GM10248 (cell line): ENCODE measurements at regions not wholly inside any gene's neighbourhood (a gene's known extent, or its start where the extent isn't known, plus 50 kb on each side); places are given as distances from the start of the nearest gene placed in this dataset.

Experiments
- CTCF ChIA-PET: fragments of 300-600 bp; sonication (Branson Sonifier 250); formaldehyde crosslinking; extraction: SDS; loops from one replicate; lab custom pipeline; 2021; ENCODE audit warnings: antibody characterized with exemption; lab: Yijun Ruan, JAX
- POLR2A ChIA-PET: fragments of 350-650 bp; sonication (Branson Sonifier 250); formaldehyde crosslinking; extraction: SDS; loops from one replicate; lab custom pipeline; 2020; ENCODE audit warnings: antibody characterized with exemption; lab: Yijun Ruan, JAX
- DNase-seq: peaks from one replicate; pipeline ENCODE4 v3.0.0; 2012; ENCODE audit errors: extremely low spot score
- TF ChIP-seq, protein P1 (sequence below): IDR thresholded peaks from 2 replicates; pipeline ENCODE4 v1.5.1; 2012; ENCODE audit warnings: mild to moderate bottlenecking, low read depth; ENCODE audit errors: extremely low read depth, missing control alignments, control extremely low read depth

DNA sequence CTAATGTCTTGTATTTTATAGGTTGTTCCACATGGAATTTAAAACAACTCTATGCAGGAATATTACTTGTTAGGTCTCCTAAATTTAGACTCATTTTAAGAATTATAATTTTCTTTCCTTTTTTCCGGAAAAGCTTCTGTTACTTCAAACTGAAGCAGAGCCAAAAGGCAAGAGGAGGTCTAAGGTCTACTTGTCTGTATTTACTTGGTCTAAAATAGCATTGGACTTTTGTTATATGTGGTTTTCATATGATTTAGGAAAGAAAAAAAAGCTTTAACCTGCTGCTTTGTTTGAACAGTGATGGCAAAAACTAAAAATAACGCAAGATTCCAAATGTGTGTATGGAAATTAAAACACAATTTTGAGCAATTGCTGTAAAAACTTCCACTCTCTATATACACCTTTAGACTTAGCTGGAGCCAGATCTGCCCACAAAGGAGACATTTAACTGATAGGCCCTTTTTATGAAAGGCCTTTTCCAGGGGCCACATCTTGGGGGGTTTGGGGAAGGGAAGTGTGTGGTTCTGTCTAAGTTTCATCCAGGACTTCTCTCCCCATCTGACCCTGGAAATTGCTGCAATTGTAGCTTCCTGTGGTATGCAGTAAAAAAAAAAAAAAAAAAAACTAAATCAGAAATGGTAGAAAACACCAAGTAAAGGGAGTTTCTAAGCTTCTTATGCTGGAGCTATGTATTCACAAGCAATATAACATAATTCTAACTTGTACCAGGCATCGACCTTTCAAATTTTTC, 307.7 kb upstream of the MEF2C start:
- CTCF ChIA-PET: no interaction called here

DNA sequence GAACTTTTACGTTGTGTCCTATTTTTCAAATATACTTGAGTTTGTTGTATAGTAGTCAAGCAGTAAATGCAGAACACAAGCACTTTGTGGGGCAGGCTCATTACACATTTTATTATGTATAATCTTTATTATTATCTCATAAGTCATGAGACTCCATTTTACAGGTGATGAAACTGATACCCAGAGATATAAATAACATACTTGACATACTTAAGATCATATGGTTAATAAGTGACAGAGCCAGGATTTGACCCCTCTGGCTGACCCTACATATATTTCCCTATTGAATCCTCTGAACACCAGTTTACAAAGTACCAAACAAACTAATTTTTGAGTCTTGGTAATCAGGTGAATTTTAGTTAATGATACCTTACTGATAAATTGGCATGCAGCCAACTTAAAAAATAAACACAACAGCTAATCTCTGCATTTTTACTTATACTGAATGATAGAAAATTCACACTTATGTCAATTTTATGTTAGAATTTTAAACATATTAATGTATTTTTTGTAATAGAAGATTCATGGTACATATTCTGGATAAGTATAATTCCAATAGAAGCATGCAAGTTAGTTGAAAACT, 305.0 kb upstream of the MEF2C start:
- POLR2A ChIA-PET: no interaction called here
- TF ChIP-seq, protein P1, sequence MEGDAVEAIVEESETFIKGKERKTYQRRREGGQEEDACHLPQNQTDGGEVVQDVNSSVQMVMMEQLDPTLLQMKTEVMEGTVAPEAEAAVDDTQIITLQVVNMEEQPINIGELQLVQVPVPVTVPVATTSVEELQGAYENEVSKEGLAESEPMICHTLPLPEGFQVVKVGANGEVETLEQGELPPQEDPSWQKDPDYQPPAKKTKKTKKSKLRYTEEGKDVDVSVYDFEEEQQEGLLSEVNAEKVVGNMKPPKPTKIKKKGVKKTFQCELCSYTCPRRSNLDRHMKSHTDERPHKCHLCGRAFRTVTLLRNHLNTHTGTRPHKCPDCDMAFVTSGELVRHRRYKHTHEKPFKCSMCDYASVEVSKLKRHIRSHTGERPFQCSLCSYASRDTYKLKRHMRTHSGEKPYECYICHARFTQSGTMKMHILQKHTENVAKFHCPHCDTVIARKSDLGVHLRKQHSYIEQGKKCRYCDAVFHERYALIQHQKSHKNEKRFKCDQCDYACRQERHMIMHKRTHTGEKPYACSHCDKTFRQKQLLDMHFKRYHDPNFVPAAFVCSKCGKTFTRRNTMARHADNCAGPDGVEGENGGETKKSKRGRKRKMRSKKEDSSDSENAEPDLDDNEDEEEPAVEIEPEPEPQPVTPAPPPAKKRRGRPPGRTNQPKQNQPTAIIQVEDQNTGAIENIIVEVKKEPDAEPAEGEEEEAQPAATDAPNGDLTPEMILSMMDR: no peak
- CTCF ChIA-PET: interaction anchor here (1.1 to 2.2 kb wide), 3 partner anchors 9 to 15 kb away, joined by 3 to 8 read pairs (median 5); no protein-coding TSS in a partner anchor
- DNase-seq: no peak

More for the DNA sequence above, 307.7 kb upstream of the MEF2C start:
- POLR2A ChIA-PET: no interaction called here
- no peak for DNase-seq
- TF ChIP-seq, protein P1: no peak

DNA sequence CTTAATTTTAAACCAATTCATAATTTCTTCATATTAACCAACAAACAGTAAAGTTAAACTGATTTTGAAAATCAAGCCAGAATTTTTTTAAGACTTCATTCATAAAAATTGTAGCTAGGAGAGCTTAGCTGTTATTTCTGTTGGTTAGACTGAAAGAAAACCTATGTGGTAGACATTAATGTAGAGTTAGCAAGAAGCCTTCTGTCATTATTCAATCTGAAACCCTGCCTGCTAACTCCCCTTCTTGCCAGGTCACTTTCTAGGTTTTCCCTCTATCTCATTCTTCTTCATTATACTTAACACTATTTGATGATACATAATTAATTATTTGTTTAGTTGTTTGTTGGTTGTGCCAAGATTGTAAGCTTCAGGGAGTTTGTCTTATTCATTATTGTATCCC, 304.3 kb upstream of the MEF2C start:
- TF ChIP-seq, protein P1: no peak
- ChIA-PET CTCF (interaction anchor here (2.2 kb wide), 1 partner anchor 10 kb away, joined by 5 read pairs; no protein-coding TSS in a partner anchor), POLR2A (no interaction called here)
- no peak for DNase-seq

DNA sequence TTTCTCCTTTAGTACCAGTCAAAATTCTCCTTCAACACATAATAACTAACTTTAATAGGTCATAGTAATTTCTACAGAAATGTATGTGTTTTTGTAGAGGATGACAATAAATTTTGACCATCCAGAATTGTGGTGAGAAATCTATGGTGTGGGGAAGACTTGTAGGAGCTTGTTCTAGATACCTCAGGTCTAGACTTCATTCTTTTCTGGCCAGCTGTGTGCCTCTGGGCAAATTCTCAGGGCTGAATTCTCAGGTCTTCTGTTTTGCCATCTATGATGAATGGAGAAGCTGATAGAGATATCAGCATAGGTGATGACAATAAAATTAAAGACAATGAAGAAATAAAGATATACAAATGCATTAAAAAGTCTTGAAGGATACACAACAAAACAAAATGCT, 298.6 kb upstream of the MEF2C start:
- ChIA-PET POLR2A (no interaction called here), CTCF (interaction anchor here (1.8 kb wide), 1 partner anchor 10 kb away, joined by 5 read pairs; no protein-coding TSS in a partner anchor)
- TF ChIP-seq, protein P1: no peak
- DNase-seq: no peak

DNA sequence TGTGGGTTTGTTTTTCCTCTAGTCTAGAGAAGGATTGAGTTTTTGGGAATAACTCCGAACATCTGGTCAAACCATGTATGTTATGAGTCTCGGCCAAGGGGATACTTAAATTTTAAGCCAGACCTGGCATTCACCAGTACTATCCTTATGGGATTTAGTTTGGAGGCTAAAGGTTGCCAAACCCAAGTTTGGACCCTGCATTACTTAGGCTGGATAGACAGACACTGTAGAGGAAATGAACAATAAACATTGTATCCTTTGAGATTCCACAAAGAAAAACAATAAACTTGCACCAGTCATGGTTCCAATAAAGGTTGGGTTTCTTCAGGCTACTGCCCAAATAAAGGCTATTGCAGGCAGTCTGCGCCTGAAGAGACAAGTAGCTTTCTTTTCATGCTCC, 296.7 kb upstream of the MEF2C start:
- TF ChIP-seq, protein P1: no peak
- ChIA-PET POLR2A (no interaction called here), CTCF (no interaction called here)
- DNase-seq: no peak

DNA sequence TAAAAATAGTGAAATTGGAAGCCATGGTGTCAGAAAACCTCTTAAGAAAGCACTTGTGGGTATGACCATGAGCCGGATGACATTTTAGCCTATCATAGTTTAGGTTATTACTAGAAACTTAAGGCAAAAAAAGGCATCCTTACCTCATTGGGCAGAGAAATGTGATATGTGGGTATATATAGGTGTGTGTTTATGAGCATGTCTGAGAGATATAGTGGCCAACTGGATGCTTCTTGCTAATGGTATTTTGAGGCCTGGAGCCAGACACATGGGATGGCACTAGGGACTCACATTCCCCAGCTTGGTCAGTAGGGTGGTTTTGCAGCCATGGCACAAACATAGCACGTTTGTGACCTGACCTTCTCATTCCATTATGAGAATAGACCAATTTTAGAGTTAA, 295.6 kb upstream of the MEF2C start:
- ChIA-PET CTCF (interaction anchor here (1.1 kb wide), 1 partner anchor 13 kb away, joined by 6 read pairs; no protein-coding TSS in a partner anchor), POLR2A (no interaction called here)
- TF ChIP-seq, protein P1: no peak
- DNase-seq: no peak
